A549 (cell line): ENCODE measurements at regions not wholly inside any gene's neighbourhood (a gene's known extent, or its start where the extent isn't known, plus 50 kb on each side); places are given as distances from the start of the nearest gene placed in this dataset.

Source experiments
- ATAC-seq, 2 experiments: fragments of 200-7000 bp in 1 of 2; fragments of >200 bp in 1 of 2; cut with Nextera tagmentation in 1 of 2; cut with Tn5 transposase in 1 of 2; 3 replicates each; pipeline versions ENCODE4 v1.8.0 to v1.9.1; 2018 to 2020; ENCODE audit warnings: mild to moderate bottlenecking in 1 of 2, moderate library complexity in 1 of 2
- CTCF ChIA-PET: fragments of 300-600 bp; sonication (Branson Sonifier 250); formaldehyde crosslinking; extraction: SDS; loops from one replicate; lab custom pipeline; 2021; ENCODE audit warnings: antibody characterized with exemption, inconsistent platforms; lab: Yijun Ruan, JAX
- POLR2A ChIA-PET: fragments of 350-600 bp; formaldehyde crosslinking; extraction: SDS; loops from one replicate; lab custom pipeline; 2021; ENCODE audit warnings: antibody characterized with exemption, inconsistent platforms; lab: Yijun Ruan, JAX
- DNase-seq, 2 experiments: peaks; one replicate each; pipeline versions ENCODE4 v3.0.0 to v3.0.0-alpha.2; 2011 to 2016; ENCODE audit warnings: low read depth in 1 of 2, low spot score in 1 of 2
- FAIRE-seq: peaks from 2 replicates; lab custom pipeline; 2011; peaks lifted over from hg19 to GRCh38; lab: Jason Lieb, UNC
- H3K27ac ChIP-seq, 2 experiments: fragments of >200 bp; sonication (Bioruptor Twin); formaldehyde crosslinking; 3 replicates each; pipeline ENCODE4 v1.5.1; 2016 to 2017
- H3K4me1 ChIP-seq: fragments of >200 bp; sonication (Bioruptor Twin); formaldehyde crosslinking; 3 replicates; pipeline ENCODE4 v1.6.1; 2016
- H3K4me2 ChIP-seq: fragments of >200 bp; sonication (Bioruptor Twin); formaldehyde crosslinking; 3 replicates; pipeline ENCODE4 v1.6.1; 2016
- H3K4me3 ChIP-seq: fragments of >200 bp; sonication (Bioruptor Twin); formaldehyde crosslinking; 3 replicates; pipeline ENCODE4 v1.5.1; 2016
- H3K9me3 ChIP-seq: fragments of >200 bp; sonication (Bioruptor Twin); formaldehyde crosslinking; 3 replicates; pipeline ENCODE4 v1.6.1; 2016
- CBX8 ChIP-seq: fragments of 200-600 bp; sonication (generic); IDR thresholded peaks from 2 replicates; pipeline ENCODE4 v1.6.1; 2016
- CHD2 ChIP-seq: fragments of 150-350 bp; IDR thresholded peaks from 2 replicates; pipeline ENCODE4 v1.6.1; 2014; ENCODE audit warnings: low read length; ENCODE audit not compliant: partially characterized antibody
- CHD4 ChIP-seq: fragments of 200-600 bp; sonication (generic); IDR thresholded peaks from 2 replicates; pipeline ENCODE4 v1.6.1; 2016; ENCODE audit warnings: antibody characterized with exemption, mild to moderate bottlenecking, borderline replicate concordance
- EP300 ChIP-seq, 2 experiments: fragments of >200 bp; sonication (Bioruptor Twin); formaldehyde crosslinking; IDR thresholded peaks; 2 replicates in 1 of 2; 3 replicates in 1 of 2; pipeline ENCODE4 v1.6.1; 2016 to 2017
- ESRRA ChIP-seq: fragments of 150-350 bp; IDR thresholded peaks from 2 replicates; pipeline ENCODE4 v1.6.1; 2014; ENCODE audit warnings: mild to moderate bottlenecking, low read length, borderline replicate concordance
- GATA3 ChIP-seq: IDR thresholded peaks from 2 replicates; pipeline ENCODE4 v1.6.1; 2012; ENCODE audit warnings: borderline replicate concordance
- HOXA7 ChIP-seq: fragments of 250-450 bp; sonication (Bioruptor Pico); IDR thresholded peaks from 2 replicates; pipeline ENCODE4 v1.5.0; 2020; ENCODE audit warnings: mild to moderate bottlenecking, moderate library complexity
- HOXB13 ChIP-seq: fragments of 250-450 bp; sonication (Bioruptor Pico); IDR thresholded peaks from 2 replicates; pipeline ENCODE4 v1.5.0; 2020; ENCODE audit warnings: low read depth, mild to moderate bottlenecking, moderate library complexity
- JUN ChIP-seq, 2 experiments: fragments of >200 bp; sonication (Bioruptor Twin); formaldehyde crosslinking; IDR thresholded peaks; 2 replicates in 1 of 2; 3 replicates in 1 of 2; pipeline ENCODE4 v1.6.1; 2016 to 2017
- KDM1A ChIP-seq: fragments of 200-600 bp; sonication (generic); IDR thresholded peaks from 2 replicates; pipeline ENCODE4 v1.6.1; 2016; ENCODE audit warnings: low read depth, mild to moderate bottlenecking
- KDM5A ChIP-seq: fragments of 200-600 bp; sonication (generic); IDR thresholded peaks from 2 replicates; pipeline ENCODE4 v1.6.1; 2016; ENCODE audit warnings: antibody characterized with exemption, mild to moderate bottlenecking
- MAFK ChIP-seq: fragments of 450-650 bp; IDR thresholded peaks from 2 replicates; pipeline ENCODE4 v1.6.1; 2014; ENCODE audit not compliant: partially characterized antibody
- MAZ ChIP-seq: fragments of 150-350 bp; IDR thresholded peaks from 2 replicates; pipeline ENCODE4 v1.6.1; 2014; ENCODE audit warnings: antibody characterized with exemption, low read depth, low read length, borderline replicate concordance
- NPAS2 ChIP-seq: fragments of 250-450 bp; sonication (Bioruptor Pico); IDR thresholded peaks from 2 replicates; pipeline ENCODE4 v1.8.0; 2022; ENCODE audit warnings: mild to moderate bottlenecking, moderate library complexity, borderline replicate concordance
- PHF8 ChIP-seq: fragments of 200-600 bp; sonication (generic); IDR thresholded peaks from 2 replicates; pipeline ENCODE4 v1.6.1; 2016; ENCODE audit warnings: low read depth, mild to moderate bottlenecking, antibody characterized with exemption, moderate library complexity, borderline replicate concordance
- POLR2AphosphoS2 ChIP-seq: conservative IDR thresholded peaks from 2 replicates; pipeline ENCODE4 v1.6.1; 2012; ENCODE audit warnings: low read length, improper control_type of control experiment, inconsistent platforms
- RARB ChIP-seq: fragments of 250-450 bp; sonication (Bioruptor Pico); IDR thresholded peaks from 2 replicates; pipeline ENCODE4 v1.8.0; 2021; ENCODE audit warnings: mild to moderate bottlenecking, moderate library complexity
- RCOR1 ChIP-seq: fragments of 150-350 bp; IDR thresholded peaks from 2 replicates; pipeline ENCODE4 v1.6.1; 2014; ENCODE audit warnings: antibody characterized with exemption, low read length, low read depth
- SMC3 ChIP-seq: fragments of >200 bp; sonication (Bioruptor Twin); formaldehyde crosslinking; IDR thresholded peaks from 3 replicates; pipeline ENCODE4 v1.6.1; 2018; ENCODE audit warnings: inconsistent platforms
- ZC3H11A ChIP-seq: fragments of 450-650 bp; IDR thresholded peaks from 2 replicates; pipeline ENCODE4 v1.6.1; 2014; ENCODE audit warnings: antibody characterized with exemption, mild to moderate bottlenecking
- ZFP36 ChIP-seq: fragments of 450-650 bp; IDR thresholded peaks from 2 replicates; pipeline ENCODE4 v1.6.1; 2014; ENCODE audit warnings: borderline replicate concordance; ENCODE audit not compliant: partially characterized antibody
- WGBS: methylation state at CpG from one replicate; pipeline ENCODE4 v1.1.6; 2017; ENCODE audit errors: missing lambda C conversion rate; 5-methylcytosine and 5-hydroxymethylcytosine counted together
- TF ChIP-seq, protein P1 (sequence below): fragments of 200-600 bp; sonication (generic); IDR thresholded peaks from 2 replicates; pipeline ENCODE4 v1.6.1; 2016; ENCODE audit warnings: antibody characterized with exemption, mild to moderate bottlenecking, moderate library complexity
- TF ChIP-seq, protein P2 (sequence below): fragments of >200 bp; sonication (Bioruptor Twin); formaldehyde crosslinking; IDR thresholded peaks from 3 replicates; pipeline ENCODE4 v1.6.1; 2016

DNA sequence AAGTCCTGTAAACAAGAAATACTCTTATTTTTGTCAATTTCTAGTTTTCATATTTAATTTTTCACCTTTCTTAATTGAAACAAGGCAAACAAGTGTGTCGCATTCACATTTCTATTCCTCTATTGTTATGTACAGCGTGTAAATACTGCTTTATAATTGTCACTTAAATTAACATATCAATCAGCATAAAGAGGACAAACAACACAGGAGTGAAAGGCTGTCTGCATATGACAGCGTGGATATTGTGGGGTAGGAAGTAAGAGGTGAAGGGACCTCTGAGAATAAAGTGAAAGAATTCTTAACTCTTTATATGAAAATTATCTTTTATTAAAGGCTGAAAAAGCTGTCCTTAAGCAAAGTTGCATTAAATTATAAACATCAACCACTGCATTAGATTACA lies 797.9 kb upstream of the COBL start:
- 13% methylated on average over 3 of the region's 3 CpGs for WGBS
- no peak for TF ChIP-seq HOXA7 (CRISPR knock-in tag)
- POLR2A ChIA-PET, result no interaction called here
- Histone ChIP-seq H3K4me2 (no peak overlapping the region), H3K9me3 (no peaks in the 10 kb centered on the region), H3K4me1 (no peaks in the 10 kb centered on the region), H3K4me3 (no peak overlapping the region), H3K27ac (no peak overlapping the region)
- FAIRE-seq (no peak), ATAC-seq (no peak), DNase-seq (no peak)
- CTCF ChIA-PET, result interaction anchor here (0.6 kb wide), 1 partner anchor 19 kb away, joined by 3 read pairs; no protein-coding TSS in a partner anchor

DNA sequence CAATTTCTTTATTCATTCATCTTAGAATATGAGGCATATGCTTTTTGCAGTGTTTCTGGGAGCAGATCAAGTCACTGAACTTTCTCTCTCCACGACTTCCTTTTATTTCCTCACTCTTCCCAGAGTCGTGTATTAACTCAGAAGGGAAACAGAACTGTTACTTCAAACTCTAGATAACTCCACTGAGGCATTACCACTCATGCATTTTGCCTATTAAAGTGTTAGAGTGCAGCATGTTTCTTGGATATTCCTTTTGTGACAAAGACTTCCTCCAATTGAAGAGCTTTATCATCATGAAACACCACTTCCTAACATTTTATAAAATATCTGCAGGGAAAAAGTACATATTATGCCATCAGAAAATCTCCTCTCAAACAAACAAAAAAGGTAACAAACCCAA lies 797.4 kb upstream of the COBL start:
- TF ChIP-seq CHD2, result no peak
- TF ChIP-seq, protein P1, sequence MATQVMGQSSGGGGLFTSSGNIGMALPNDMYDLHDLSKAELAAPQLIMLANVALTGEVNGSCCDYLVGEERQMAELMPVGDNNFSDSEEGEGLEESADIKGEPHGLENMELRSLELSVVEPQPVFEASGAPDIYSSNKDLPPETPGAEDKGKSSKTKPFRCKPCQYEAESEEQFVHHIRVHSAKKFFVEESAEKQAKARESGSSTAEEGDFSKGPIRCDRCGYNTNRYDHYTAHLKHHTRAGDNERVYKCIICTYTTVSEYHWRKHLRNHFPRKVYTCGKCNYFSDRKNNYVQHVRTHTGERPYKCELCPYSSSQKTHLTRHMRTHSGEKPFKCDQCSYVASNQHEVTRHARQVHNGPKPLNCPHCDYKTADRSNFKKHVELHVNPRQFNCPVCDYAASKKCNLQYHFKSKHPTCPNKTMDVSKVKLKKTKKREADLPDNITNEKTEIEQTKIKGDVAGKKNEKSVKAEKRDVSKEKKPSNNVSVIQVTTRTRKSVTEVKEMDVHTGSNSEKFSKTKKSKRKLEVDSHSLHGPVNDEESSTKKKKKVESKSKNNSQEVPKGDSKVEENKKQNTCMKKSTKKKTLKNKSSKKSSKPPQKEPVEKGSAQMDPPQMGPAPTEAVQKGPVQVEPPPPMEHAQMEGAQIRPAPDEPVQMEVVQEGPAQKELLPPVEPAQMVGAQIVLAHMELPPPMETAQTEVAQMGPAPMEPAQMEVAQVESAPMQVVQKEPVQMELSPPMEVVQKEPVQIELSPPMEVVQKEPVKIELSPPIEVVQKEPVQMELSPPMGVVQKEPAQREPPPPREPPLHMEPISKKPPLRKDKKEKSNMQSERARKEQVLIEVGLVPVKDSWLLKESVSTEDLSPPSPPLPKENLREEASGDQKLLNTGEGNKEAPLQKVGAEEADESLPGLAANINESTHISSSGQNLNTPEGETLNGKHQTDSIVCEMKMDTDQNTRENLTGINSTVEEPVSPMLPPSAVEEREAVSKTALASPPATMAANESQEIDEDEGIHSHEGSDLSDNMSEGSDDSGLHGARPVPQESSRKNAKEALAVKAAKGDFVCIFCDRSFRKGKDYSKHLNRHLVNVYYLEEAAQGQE, result no peak
- TF ChIP-seq JUN (IDR thresholded peaks at IDR 0.05), result no peak
- no peak for TF ChIP-seq ZC3H11A
- no peak for TF ChIP-seq RARB (CRISPR knock-in tag)
- no peak for TF ChIP-seq EP300 (IDR thresholded peaks at IDR 0.05)
- no peak for TF ChIP-seq PHF8
- TF ChIP-seq MAZ, result no peak
- no peak for TF ChIP-seq ZFP36
- no peak for TF ChIP-seq GATA3
- TF ChIP-seq ESRRA, result no peak
- no peak for TF ChIP-seq KDM5A
- no peak for TF ChIP-seq CBX8
- TF ChIP-seq CHD4, result no peak
- TF ChIP-seq NPAS2 (CRISPR knock-in tag), result no peak
- no peak for TF ChIP-seq HOXB13 (CRISPR knock-in tag)
- H3K4me2 ChIP-seq, result no peak overlapping the region
- no peak overlapping the region for H3K27ac ChIP-seq
- DNase-seq (no peak), FAIRE-seq (no peak), ATAC-seq (no peak)
- H3K4me1 ChIP-seq, result no peaks in the 10 kb centered on the region
- 0% methylated on average over 2 of the region's 2 CpGs for WGBS
- no peaks in the 10 kb centered on the region for H3K9me3 ChIP-seq
- H3K4me3 ChIP-seq, result no peak overlapping the region
- ChIA-PET POLR2A (no interaction called here), CTCF (interaction anchor here (0.6 kb wide), 1 partner anchor 19 kb away, joined by 3 read pairs; no protein-coding TSS in a partner anchor)

DNA sequence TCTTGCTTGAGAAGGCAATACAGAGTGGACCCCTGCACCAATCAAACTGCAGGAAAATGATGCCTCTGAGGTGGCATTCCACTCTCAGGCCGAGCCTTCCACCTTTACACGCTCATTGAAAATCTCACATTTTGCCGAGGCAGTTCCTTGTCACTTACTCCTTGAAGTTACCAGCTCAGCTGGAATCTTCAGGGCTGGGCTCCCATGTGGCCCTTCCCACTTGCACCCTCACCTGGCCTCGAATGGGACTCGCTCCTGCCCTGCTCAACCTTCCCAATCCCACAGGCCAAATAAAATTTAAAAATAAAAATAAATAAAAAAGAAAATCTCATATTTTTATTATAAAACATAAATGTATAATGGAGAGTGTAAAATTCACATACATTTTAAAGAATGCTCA lies 790.7 kb upstream of the COBL start:
- H3K4me3 ChIP-seq, result no peak overlapping the region
- ChIA-PET CTCF (no interaction called here), POLR2A (no interaction called here)
- DNase-seq (no peak), ATAC-seq (no peak)
- H3K9me3 ChIP-seq, result no peaks in the 10 kb centered on the region
- H3K27ac ChIP-seq, result no peak overlapping the region
- H3K4me2 ChIP-seq, result no peak overlapping the region
- TF ChIP-seq NPAS2 (CRISPR knock-in tag) (no peak), POLR2AphosphoS2 (no peak), PHF8 (no peak), KDM1A (no peak)
- TF ChIP-seq, all 56 proteins: peak for 0
- FAIRE-seq, result no peak
- 5% methylated on average over 5 of the region's 5 CpGs for WGBS
- H3K4me1 ChIP-seq, result no peaks in the 10 kb centered on the region

DNA sequence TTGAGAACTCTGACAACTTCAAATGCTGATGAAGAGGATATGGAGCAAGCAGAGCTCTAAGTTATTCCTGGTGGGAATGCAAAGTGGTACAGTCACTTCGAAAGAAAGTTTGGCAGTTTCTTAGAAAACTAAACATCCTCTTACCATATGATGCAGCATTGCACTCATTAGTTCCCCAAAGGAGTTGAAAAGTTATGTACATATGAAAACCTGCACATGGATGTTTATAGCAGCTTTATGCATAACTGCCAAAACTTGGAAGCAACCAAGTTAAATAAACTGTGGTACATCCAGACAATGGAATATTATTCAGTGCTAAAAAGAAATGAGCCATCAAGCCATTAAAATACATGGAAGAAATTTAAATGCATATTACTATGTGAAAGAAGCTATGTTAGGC lies 779.3 kb upstream of the COBL start:
- ATAC-seq (no peak), FAIRE-seq (no peak)
- WGBS, result 14% methylated on average over 1 of the region's 1 CpG

More for the DNA sequence above, 779.3 kb upstream of the COBL start:
- Histone ChIP-seq H3K27ac (no peak overlapping the region), H3K4me3 (no peak overlapping the region), H3K9me3 (no peaks in the 10 kb centered on the region), H3K4me2 (no peak overlapping the region), H3K4me1 (no peaks in the 10 kb centered on the region)
- TF ChIP-seq CHD2, result no peak
- TF ChIP-seq, protein P2, sequence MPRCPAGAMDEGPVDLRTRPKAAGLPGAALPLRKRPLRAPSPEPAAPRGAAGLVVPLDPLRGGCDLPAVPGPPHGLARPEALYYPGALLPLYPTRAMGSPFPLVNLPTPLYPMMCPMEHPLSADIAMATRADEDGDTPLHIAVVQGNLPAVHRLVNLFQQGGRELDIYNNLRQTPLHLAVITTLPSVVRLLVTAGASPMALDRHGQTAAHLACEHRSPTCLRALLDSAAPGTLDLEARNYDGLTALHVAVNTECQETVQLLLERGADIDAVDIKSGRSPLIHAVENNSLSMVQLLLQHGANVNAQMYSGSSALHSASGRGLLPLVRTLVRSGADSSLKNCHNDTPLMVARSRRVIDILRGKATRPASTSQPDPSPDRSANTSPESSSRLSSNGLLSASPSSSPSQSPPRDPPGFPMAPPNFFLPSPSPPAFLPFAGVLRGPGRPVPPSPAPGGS, result no peak
- no peak for TF ChIP-seq MAZ
- TF ChIP-seq SMC3, result no peak
- TF ChIP-seq GATA3, result no peak
- TF ChIP-seq MAFK, result no peak
- TF ChIP-seq RCOR1, result no peak
- ChIA-PET POLR2A (no interaction called here), CTCF (no interaction called here)
- no peak for DNase-seq
